GM12878 (cell line): ENCODE measurements at regions not wholly inside any gene's neighbourhood (a gene's known extent, or its start where the extent isn't known, plus 50 kb on each side); places are given as distances from the start of the nearest gene placed in this dataset.

Experiments
- ATAC-seq: fragments of 200-7000 bp; cut with Tn5 transposase; 3 replicates; pipeline ENCODE4 v1.9.1; 2020; ENCODE audit warnings: mild to moderate bottlenecking, moderate library complexity
- BruUV-seq: library from RNA; stranded (reverse); fragments of 400-500 nt; replicated peaks from 2 replicates; lab custom pipeline; 2021; lab: Mats Ljungman, UMichigan
- CTCF ChIA-PET: fragments of 300-600 bp; sonication (Branson Sonifier 250); formaldehyde crosslinking; extraction: SDS; loops from one replicate; lab custom pipeline; 2021; ENCODE audit warnings: inconsistent platforms; lab: Yijun Ruan, JAX
- POLR2A ChIA-PET: fragments of 350-600 bp; formaldehyde crosslinking; extraction: SDS; loops from one replicate; lab custom pipeline; 2021; ENCODE audit warnings: inconsistent platforms; lab: Charles Lee
- RAD21 ChIA-PET: fragments of 300-600 bp; sonication (Branson Sonifier 250); formaldehyde crosslinking; loops from one replicate; lab custom pipeline; 2023; ENCODE audit warnings: antibody characterized with exemption; ENCODE audit not compliant: unreplicated experiment; lab: Charles Lee
- SMC1A ChIA-PET: fragments of 300-600 bp; sonication (Branson Sonifier 250); formaldehyde crosslinking; loops from one replicate; lab custom pipeline; 2023; ENCODE audit not compliant: unreplicated experiment, uncharacterized antibody; lab: Charles Lee
- DNase-seq: peaks from one replicate; pipeline ENCODE4 v3.0.0-alpha.2; 2011; ENCODE audit warnings: low read depth, low spot score
- FAIRE-seq: peaks from 3 replicates; lab custom pipeline; 2011; peaks lifted over from hg19 to GRCh38; lab: Jason Lieb, UNC
- H2AFZ ChIP-seq: 2 replicates; pipeline ENCODE4 v1.6.0; 2011; ENCODE audit warnings: low read depth, low read length, control low read depth; ENCODE audit not compliant: control insufficient read depth
- H3K27ac ChIP-seq: 2 replicates; pipeline ENCODE4 v1.5.1; 2011; ENCODE audit warnings: control low read depth; ENCODE audit not compliant: control insufficient read depth, insufficient read depth
- H3K27me3 ChIP-seq, 2 experiments: replicated peaks in 1 of 2; 2 replicates each; pipeline versions ENCODE4 v1.6.0 to v1.6.1; 2011; ENCODE audit warnings: low read length in 1 of 2; ENCODE audit not compliant: control insufficient read depth in 2 of 2, insufficient read depth in 2 of 2
- H3K36me3 ChIP-seq, 2 experiments: 2 replicates each; pipeline ENCODE4 v1.5.1; 2011; ENCODE audit warnings: low read length in 1 of 2; ENCODE audit not compliant: control insufficient read depth in 2 of 2, insufficient read depth in 2 of 2
- H3K4me1 ChIP-seq: 2 replicates; pipeline ENCODE4 v1.6.1; 2011; ENCODE audit warnings: mild to moderate bottlenecking, low read length, moderate library complexity, mixed read lengths; ENCODE audit not compliant: control insufficient read depth, insufficient read depth
- H3K4me2 ChIP-seq: 2 replicates; pipeline ENCODE4 v1.6.0; 2011; ENCODE audit warnings: control low read depth; ENCODE audit not compliant: control insufficient read depth, insufficient read depth
- H3K4me3 ChIP-seq: fragments of 200-600 bp; sonication (generic); 2 replicates; pipeline ENCODE4 v1.5.1; 2016
- H3K79me2 ChIP-seq: 2 replicates; pipeline ENCODE4 v1.6.0; 2011; ENCODE audit warnings: low read length; ENCODE audit not compliant: control insufficient read depth, insufficient read depth
- H3K9ac ChIP-seq: 2 replicates; pipeline ENCODE4 v1.8.0; 2011; ENCODE audit warnings: low read length, control low read depth, mixed read lengths; ENCODE audit not compliant: control insufficient read depth, insufficient read depth
- H3K9me3 ChIP-seq: replicated peaks from 3 replicates; pipeline ENCODE4 v1.5.1; 2011; ENCODE audit warnings: mild to moderate bottlenecking, low read length; ENCODE audit not compliant: control insufficient read depth, insufficient read depth
- H4K20me1 ChIP-seq: 2 replicates; pipeline ENCODE4 v1.6.0; 2011; ENCODE audit not compliant: control insufficient read depth, insufficient read depth
- BMI1 ChIP-seq: fragments of 450-650 bp; IDR thresholded peaks from 2 replicates; pipeline ENCODE4 v1.6.1; 2016; ENCODE audit warnings: mild to moderate bottlenecking, moderate library complexity, borderline replicate concordance
- CBX5 ChIP-seq: sonication (generic); IDR thresholded peaks from 2 replicates; pipeline ENCODE4 v1.6.1; 2016; ENCODE audit warnings: low read depth, moderate library complexity, mild to moderate bottlenecking, inconsistent platforms
- CHD2 ChIP-seq: IDR thresholded peaks from 2 replicates; pipeline ENCODE4 v1.6.1; 2011; ENCODE audit warnings: low read depth, low read length, improper control_type of control experiment, borderline replicate concordance
- EZH2 ChIP-seq: IDR thresholded peaks from 2 replicates; pipeline ENCODE4 v1.6.1; 2012; ENCODE audit warnings: low read depth, mild to moderate bottlenecking, control low read depth, inconsistent platforms, low read length, borderline replicate concordance; ENCODE audit not compliant: control insufficient read depth
- FOS ChIP-seq: IDR thresholded peaks from 3 replicates; pipeline ENCODE4 v1.6.1; 2011; ENCODE audit warnings: borderline replicate concordance; ENCODE audit not compliant: insufficient read length; ENCODE audit errors: extremely low read depth
- HDGF ChIP-seq: fragments of 450-650 bp; IDR thresholded peaks from 2 replicates; pipeline ENCODE4 v1.6.1; 2016; ENCODE audit warnings: antibody characterized with exemption
- POLR2AphosphoS2 ChIP-seq: IDR thresholded peaks from 2 replicates; pipeline ENCODE4 v1.6.1; 2011; ENCODE audit warnings: low read depth, mild to moderate bottlenecking, low read length, improper control_type of control experiment, moderate library complexity
- RAD51 ChIP-seq: fragments of 450-650 bp; IDR thresholded peaks from 2 replicates; pipeline ENCODE4 v1.6.1; 2016; ENCODE audit warnings: moderate library complexity, mild to moderate bottlenecking, inconsistent platforms
- RBBP5 ChIP-seq: fragments of 200-600 bp; sonication (generic); conservative IDR thresholded peaks from 2 replicates; pipeline ENCODE4 v1.6.1; 2016
- SUZ12 ChIP-seq: fragments of 200-600 bp; sonication (generic); IDR thresholded peaks from one replicate; pipeline ENCODE4 v1.6.1; 2018; ENCODE audit warnings: antibody characterized with exemption, mild to moderate bottlenecking; ENCODE audit not compliant: unreplicated experiment
- TAF1 ChIP-seq: IDR thresholded peaks from 2 replicates; pipeline ENCODE4 v1.6.1; 2011; ENCODE audit warnings: mild to moderate bottlenecking, low read depth, low read length, borderline replicate concordance
- ZNF207 ChIP-seq: fragments of 450-650 bp; IDR thresholded peaks from 2 replicates; pipeline ENCODE4 v1.6.1; 2014; ENCODE audit warnings: antibody characterized with exemption, mild to moderate bottlenecking, borderline replicate concordance
- ZNF622 ChIP-seq: fragments of 450-650 bp; IDR thresholded peaks from 2 replicates; pipeline ENCODE4 v1.6.1; 2017; ENCODE audit warnings: mild to moderate bottlenecking, inconsistent platforms
- ZSCAN29 ChIP-seq: fragments of 450-650 bp; IDR thresholded peaks from 2 replicates; pipeline ENCODE4 v1.6.1; 2017; ENCODE audit warnings: mild to moderate bottlenecking, moderate library complexity
- WGBS: methylation state at CpG from one replicate; pipeline ENCODE4 v1.1.6; 2016; ENCODE audit warnings: low lambda C conversion rate; ENCODE audit not compliant: insufficient replicate concordance, insufficient coverage; ENCODE audit errors: missing lambda C conversion rate; 5-methylcytosine and 5-hydroxymethylcytosine counted together
- in situ Hi-C: fragments of 300-500 bp; cut with MboI; formaldehyde crosslinking; loops from 9 replicates; pipeline ENCODE4 v1.14.3; 2018; ENCODE audit warnings: mixed read lengths
- intact Hi-C: fragments of 100-400 bp; cut with micrococcal nuclease; formaldehyde crosslinking; loops from one replicate; pipeline ENCODE4 v1.14.2; 2022; ENCODE audit not compliant: unreplicated experiment
- TF ChIP-seq, protein P1 (sequence below): fragments of 150-350 bp; IDR thresholded peaks from 2 replicates; pipeline ENCODE4 v1.6.1; 2014; ENCODE audit warnings: mild to moderate bottlenecking, low read depth, low read length

DNA sequence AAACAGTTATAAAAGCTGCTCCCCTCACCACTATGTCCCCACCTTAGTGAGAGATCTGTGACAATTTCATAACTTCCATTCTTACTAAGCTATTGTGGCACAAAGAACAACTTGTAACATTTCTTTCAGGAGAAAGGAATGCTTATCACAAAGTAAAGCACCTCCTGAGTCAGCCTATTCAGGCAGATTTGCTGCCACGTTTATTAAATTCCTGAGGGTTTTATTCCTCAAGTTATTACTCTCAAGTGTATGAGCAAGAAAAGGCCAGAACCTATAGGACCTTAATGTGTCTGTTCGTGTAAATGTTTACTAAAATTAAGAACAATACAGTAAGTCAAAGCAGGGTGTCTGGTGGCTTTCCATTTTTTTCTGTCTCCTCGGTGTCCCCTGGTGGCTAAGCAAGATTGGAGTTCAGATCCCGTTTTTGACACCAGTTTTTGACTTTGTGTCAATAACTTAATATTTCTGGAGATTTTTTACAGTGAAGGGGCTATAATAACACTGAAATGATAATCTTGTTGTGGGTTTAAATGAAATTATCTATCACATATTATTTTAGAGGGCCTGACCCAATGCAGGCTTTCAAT, 1539.6 kb downstream of the BRINP3 start:
- in situ Hi-C loops = no loop called here
- ChIA-PET SMC1A (no interaction called here), CTCF (no interaction called here), POLR2A (no interaction called here), RAD21 (no interaction called here)
- H3K4me2 ChIP-seq = no peak overlapping the region
- no peaks in the 10 kb centered on the region for H4K20me1 ChIP-seq
- H3K9ac ChIP-seq = no peak overlapping the region
- no peak overlapping the region for H3K27ac ChIP-seq
- FAIRE-seq (no peak), DNase-seq (no peak), ATAC-seq (no peak)
- H3K4me3 ChIP-seq = no peak overlapping the region
- no peaks in the 10 kb centered on the region for H3K36me3 ChIP-seq
- H2AFZ ChIP-seq = no peak overlapping the region
- H3K9me3 ChIP-seq = no peaks in the 10 kb centered on the region
- no peaks in the 10 kb centered on the region for H3K4me1 ChIP-seq
- WGBS = under 1% methylated on average over 4 of the region's 4 CpGs
- no peaks in the 10 kb centered on the region for H3K27me3 ChIP-seq
- TF ChIP-seq CHD2 (no peak), FOS (no peak), RBBP5 (no peak), TAF1 (no peak), SUZ12 (no peak), CBX5 (no peak), ZNF622 (no peak), HDGF (no peak), ZNF207 (no peak), RAD51 (no peak), ZSCAN29 (no peak), BMI1 (no peak), EZH2 (no peak), POLR2AphosphoS2 (no peak)
- TF ChIP-seq, protein P1, sequence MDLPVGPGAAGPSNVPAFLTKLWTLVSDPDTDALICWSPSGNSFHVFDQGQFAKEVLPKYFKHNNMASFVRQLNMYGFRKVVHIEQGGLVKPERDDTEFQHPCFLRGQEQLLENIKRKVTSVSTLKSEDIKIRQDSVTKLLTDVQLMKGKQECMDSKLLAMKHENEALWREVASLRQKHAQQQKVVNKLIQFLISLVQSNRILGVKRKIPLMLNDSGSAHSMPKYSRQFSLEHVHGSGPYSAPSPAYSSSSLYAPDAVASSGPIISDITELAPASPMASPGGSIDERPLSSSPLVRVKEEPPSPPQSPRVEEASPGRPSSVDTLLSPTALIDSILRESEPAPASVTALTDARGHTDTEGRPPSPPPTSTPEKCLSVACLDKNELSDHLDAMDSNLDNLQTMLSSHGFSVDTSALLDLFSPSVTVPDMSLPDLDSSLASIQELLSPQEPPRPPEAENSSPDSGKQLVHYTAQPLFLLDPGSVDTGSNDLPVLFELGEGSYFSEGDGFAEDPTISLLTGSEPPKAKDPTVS = no peak
- intact Hi-C loops = no loop called here
- no TSS peak for BruUV-seq
- H3K79me2 ChIP-seq = no peaks in the 10 kb centered on the region
